HG03066 (cell line): ENCODE measurements at regions not wholly inside any gene's neighbourhood (a gene's known extent, or its start where the extent isn't known, plus 50 kb on each side); places are given as distances from the start of the nearest gene placed in this dataset.

Source experiments
- ATAC-seq: cut with Tn5 transposase; IDR thresholded peaks from one replicate; pipeline ENCODE4 v1.9.1; 2021; ENCODE audit warnings: low read depth; ENCODE audit not compliant: unreplicated experiment

DNA sequence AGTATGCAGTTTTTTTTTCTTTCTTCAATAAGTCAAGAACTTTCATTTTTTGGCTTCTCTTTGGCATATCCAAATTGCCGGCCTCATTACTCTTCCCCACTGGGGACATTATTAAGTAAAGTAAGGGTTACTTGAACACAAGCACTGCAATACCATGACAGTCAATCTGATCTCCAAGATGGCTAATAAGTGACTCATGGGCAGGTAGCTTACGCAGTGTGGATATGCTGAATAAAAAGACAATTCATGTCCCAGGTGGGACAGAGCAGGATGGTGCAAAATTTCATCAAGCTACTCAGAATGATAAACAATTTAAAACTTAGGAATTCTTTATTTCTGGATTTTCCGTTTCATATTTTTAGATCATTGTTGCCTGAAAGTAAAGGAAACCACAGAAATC lies 671.8 kb downstream of the ACTL7B start:
- ATAC-seq, result no peak

DNA sequence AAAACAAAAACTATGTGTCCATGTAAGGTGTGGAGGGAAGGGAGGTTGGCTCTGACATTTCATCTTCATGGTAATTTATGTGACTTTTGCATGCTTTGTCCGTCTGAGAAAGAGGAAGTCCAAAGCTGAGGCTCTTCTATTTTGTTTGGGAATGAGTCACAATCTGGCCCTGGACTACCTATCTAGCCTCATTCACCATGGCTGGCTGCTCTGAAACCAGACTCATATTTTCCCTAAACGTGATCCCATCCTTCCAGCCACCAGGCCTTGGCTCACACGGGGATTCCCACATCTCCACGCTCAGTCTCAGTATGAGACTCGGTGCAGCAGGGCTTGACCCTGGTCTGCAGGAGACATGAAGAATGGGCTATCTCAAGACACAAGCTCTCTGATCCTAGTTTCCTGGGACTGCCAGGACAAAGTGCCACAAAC lies 672.8 kb downstream of the ACTL7B start:
- ATAC-seq, result peak; percentile 67

DNA sequence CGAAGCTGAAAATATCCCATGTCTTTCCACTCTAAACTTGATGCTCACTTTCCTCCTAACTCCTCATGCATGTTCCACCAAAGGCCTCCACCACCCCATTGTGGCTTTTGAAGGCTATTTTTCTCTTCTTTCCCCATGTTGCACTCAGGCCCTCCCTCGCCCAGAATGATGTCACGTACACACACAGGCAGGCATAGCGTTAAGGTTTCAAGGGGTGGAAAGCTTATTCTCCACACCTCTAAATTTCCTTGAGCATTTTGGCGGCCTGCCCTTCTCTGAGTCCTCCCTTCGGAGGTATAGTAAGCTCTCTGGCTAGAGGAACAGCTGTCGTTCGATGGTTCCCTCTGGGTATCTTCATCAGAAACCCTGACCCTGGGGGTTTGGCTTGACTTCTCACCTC lies 673.5 kb downstream of the ACTL7B start:
- no peak for ATAC-seq

DNA sequence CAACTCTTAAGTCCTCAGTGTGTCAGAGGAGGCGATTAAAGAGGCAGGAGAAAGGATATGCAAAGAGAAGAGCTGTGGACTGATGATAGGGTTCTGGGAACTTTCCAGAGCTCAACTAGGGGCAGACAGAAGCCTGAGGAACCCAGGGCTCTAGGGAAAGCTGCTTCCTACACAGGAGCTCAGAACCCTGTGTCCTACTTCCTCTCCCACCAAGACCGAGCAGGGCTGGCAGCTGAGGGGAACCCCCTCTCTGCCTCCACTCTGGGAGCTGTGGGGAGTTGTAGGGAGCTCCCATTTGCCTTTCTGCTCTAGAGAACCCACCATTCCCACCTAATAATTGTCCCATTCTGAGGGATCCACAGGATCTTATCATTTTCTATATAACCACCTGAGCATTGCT lies 674.3 kb downstream of the ACTL7B start:
- no peak for ATAC-seq

DNA sequence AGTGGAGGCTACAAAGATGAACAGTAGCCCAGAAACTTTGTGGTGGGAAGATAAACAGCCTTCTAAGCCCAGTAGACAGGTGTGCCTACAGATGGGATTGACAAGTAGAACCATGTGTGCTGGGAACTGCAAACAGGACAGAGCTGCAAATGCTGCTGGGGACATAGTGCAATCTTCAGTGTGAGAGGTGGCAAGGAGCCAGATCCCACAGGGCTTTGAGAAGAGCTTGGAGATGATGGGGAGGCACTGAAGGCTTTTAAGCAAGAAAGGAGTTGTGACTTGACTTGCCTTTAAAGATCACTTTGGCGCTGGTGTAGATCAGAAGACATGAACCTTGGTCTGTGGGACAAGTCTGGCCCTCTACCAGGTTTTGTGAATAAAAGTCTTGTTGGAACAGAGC lies 675.2 kb downstream of the ACTL7B start:
- no peak for ATAC-seq

DNA sequence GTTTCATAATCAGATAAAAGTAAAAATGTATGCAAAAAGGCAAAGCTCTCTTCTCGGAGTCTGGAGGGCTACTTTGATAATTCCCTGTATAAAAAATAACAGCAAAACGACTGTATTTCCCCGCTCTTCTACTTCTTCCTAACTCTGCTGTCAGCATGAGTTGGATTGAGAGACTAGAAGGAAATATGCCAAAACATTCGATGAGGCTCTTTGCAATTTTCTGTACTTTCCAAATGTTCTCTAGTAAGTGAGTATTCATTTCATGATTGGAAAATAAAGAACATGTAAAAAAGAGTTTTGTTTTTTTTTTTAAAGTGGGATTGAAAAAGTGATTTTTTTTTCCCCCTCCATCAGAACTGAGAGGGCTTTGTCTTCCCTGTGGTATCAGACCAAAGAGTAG lies 677.5 kb downstream of the ACTL7B start:
- ATAC-seq, result no peak

DNA sequence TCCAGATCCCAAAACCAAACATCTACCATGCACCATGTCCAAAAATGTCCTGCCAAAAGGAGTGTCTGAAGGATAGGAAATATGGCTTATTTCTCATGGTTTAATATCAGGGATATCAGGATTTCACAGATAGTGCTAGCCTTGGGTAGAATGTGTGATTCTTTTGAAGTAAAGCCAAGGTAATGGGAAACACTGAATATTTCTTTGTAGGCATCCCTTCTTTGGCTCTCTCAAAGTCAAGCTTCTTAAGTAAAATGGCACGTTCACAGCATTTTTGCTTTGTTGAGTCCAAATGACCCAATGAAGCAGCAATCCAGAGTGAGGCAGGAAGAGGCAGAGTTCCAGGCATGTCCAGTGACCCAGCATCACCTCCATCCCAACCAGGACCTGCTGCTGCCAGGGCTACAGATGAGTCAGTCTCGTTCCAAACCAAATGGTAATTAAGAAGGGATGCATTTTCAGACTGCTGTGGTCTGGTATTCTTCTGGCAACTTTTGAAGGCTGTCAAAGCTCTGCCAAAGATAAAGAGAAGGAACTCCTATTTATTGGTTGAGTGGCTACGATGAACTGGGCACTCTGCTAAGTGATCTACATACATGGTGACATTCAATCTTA lies 678.8 kb upstream of the KLF4 start:
- no peak for ATAC-seq

DNA sequence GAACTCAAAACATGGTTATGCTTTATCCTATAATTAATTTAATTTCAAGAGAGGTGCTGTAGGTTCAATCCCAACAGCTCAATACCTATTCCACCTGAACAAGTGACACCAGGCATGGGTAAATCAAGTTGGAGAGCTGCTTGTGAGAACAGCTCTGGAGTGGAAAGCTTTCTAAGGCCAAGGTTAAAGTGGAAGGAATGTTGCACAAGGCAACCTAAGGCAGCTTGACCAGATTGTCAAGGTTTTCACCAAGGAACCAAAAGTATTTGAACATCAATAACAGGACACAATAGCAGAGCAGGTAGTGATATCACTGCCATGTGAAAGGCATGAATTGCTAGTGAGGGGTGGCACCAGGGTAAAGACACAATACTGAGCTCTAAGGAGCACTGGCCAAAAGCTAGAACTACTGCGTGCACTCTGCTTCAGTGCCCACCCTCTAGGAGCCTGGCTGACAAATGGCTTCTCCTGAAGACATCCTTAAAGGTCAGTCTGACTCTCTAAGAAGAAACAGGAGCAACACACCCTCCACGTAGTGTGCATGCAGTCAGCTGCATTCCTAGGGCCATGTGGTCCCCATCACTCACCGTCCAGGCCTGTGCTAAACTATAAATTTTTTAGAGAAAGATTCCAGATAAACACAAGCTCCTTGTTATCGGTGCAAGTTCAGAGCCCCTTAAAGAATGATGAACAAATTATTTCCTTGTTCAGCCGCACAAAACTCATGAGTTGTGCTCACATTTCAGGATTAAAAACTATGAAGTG lies 677.7 kb upstream of the KLF4 start:
- ATAC-seq, result no peak

DNA sequence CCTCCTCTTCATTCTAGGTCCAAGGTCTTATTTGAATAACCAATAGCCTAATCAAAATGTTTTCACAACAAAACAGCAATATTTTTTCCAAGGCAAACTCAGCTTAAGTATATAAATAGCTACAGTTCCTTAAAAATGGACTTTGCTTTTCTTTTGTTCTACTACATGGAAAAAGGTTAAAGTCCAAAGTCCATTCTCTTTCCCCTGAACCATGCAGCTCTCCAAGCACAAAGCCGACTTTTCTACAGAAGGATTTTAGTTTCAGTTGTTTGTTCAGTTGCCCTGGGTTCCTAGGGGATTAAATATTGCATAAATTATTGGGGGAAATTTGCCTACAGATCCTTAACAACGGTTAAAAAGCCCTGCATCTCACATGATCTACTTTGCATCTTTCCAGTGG lies 677.0 kb upstream of the KLF4 start:
- ATAC-seq, result no peak

DNA sequence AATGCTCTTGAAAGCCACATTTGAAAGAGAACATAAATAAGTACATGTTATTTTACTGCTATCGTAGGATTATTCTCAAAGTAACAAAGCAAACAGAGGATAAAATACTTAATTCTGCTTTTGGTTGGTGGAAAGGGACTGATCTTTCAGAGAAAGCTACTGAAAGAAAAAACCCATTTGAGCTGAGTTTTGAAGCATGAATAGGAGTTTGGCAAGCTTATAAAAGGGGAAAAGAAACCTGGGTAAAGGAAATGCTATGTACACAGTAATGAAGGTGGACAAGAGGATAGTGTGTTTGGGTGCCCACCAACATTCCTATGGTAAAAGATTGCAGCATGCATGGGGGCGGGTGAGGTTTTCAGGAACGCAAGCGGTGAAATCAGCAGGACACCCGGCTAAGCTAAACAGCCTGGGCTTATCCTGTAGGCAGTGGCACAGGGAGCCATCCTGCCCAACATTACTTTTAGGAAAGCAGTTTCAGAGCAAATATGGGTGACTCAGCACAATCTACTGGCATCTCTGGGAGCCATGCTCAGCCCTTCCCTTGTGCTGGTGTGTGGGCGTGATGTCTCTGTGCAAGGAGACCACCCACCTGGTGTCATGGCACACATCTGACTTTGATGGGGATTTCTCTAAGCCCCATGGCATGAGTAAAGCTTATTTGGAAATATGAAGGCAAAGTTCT lies 673.9 kb upstream of the KLF4 start:
- no peak for ATAC-seq

DNA sequence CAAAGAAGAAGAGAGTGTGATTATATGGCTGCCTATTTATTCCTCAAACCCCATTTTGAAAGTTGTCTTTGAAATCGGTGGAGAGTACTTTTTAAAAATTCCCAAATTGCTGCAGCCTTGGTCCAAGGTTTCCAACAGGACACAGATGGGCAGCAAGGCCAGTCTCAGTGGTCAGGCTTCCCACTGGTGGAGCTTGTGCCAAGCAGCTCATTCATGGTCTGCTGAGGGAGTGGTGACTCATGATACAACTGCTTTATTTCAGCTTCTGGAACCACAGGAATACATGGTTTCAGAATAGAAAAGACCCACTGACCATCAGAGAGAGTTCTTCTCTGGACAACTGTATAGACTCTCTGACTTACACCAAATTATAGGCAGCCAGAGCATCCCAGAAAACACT lies 673.1 kb upstream of the KLF4 start:
- no peak for ATAC-seq

DNA sequence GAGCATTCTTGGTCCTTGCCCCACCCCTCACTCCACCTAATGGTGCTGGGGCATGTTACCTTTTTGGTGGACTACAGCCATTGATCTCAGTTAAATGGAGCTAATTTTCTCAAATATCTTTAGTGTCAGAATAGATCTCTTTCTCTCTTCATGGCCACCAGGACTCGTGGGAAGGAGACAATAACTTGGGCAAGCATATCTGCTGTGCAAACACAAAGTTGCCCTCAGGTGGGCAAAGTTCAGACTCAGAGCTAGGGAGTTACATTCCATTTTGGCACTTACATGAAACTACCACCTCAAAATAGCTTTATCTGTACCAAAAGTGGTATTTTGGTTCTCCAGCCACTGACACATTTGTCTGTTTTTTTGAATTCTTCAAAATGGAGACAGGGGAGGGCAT lies 671.9 kb upstream of the KLF4 start:
- no peak for ATAC-seq

DNA sequence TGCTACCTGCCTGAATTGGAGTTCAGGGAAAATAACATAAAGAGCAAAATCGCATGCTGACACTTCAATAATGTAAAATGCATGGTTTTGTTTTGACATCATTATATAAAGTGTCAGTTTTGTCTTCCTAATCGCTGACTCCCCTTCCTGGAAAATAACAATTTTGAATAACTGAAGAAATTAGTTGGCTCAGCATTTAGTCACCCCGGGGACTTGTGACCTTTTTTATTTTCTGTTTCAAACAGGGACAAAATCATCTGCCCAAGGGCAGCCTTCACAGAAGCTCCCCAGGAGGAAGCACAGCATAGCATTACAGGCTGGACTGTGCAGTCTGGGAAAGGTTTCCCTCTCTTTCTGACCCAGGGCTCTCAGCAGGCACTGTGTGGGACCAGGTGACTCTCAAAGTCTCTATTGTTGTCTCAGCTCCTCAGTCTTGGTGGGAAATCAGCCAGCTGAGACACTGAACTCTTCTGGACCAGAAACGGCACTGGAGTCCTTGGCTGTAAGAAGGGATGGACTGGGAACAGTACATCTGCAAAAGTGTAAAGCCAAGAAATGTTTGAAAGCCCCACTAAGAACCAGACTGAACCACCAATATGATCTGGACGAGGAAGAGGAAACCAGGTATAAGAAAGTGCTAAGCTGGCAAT lies 671.3 kb upstream of the KLF4 start:
- no peak for ATAC-seq

DNA sequence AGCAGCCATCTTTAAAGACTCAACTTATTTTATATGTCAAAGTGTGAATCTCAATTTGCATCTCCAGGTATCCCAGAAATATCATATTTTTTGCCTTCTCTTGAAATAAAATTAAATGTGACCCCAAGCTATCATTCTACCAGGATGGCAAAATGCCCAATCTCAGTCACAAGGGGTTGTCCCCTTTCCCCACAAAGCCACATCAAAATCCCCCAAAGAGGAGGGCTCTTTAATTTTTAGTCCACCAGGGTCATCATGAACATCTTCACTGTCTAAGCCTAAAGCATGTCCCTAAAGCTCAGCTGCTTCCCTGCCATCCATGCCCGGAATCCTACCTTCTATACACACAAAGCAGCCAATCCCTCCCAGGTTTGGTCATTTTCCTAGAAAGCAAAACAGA lies 670.5 kb upstream of the KLF4 start:
- ATAC-seq, result no peak

DNA sequence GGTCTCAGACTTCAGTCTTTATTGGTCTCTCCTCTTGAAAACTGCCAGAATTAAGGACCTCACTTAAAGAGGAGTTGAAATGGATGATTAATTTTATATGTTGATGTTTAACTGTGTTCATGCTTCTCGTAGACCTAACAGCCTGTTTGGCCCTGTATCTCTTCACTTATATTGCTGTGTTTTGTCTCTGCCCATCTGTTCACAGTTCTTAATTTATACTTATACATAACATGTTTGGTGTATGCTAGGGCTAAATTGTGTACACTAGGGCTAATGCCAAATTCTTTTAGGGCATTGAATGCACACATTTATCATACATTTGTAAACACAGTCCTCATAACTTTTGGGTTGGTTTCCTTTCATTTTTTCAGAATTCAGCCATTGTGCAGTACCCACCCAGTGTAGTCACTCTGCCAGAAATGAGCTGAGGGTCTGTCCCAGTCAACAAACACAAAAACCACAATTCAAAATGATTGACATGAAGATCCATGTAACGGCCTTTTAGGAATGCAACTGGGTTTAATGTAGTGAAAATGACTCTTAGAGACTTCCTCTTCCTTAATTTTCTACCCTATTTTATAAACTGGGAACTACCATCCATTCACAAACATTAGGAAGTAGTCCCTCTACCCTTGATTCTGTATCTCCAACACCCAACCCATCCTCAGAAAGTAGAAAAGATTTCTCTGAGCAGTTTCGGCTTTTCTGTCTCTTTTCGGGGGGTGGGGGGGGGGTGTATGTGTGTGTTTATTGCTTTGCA lies 668.8 kb upstream of the KLF4 start:
- no peak for ATAC-seq

DNA sequence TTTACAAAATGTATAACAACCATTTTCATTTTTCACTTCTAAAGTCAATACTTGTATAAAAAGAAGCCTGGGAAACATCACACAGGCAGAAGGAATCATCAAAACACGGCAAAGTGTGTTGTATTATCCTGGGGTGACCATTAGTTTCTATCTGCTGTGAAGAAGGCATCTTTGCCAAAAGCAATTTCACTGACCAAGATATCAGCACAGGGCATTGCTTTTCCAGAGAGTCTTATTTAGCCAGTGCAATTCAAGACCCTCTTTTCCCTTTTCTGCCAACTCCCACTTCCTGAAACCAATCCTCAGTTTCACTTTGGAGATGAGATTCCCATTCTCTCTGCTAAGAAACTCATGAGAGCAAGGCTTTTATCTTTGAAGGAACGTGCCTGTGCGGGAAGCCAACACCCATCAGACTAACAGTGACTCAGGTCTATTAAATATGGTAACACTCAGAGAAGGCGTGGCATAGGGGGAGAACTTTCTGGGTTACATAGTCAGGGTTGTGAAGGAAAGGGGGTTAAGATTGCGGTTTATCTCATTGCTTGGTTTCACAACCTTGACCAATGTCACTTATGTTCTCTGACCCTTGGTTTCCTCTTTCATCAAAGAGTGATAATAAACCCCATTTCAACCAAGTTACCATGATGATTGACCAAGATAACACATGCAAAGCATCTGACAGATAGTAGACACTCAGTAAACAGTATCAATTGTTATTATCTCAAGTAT lies 666.9 kb upstream of the KLF4 start:
- ATAC-seq, result no peak

DNA sequence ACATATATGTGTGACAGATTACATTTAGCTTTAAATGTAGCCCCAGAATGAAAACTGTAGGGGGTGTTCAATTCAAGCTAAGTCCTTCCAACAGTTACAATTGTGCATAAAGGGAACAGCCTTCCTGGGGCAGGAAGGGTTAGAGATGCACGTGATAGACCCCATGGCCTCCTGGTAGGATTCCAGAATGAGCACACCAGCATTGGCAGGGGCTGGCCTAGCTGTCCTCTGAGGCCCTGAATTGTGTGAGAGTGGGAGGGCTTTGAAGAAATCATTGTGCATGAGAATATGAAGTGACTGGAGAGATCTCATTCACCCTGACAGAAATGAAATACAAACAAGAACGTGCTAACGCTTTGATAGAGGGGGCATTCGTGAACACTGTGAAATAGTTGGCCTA lies 663.8 kb upstream of the KLF4 start:
- no peak for ATAC-seq

DNA sequence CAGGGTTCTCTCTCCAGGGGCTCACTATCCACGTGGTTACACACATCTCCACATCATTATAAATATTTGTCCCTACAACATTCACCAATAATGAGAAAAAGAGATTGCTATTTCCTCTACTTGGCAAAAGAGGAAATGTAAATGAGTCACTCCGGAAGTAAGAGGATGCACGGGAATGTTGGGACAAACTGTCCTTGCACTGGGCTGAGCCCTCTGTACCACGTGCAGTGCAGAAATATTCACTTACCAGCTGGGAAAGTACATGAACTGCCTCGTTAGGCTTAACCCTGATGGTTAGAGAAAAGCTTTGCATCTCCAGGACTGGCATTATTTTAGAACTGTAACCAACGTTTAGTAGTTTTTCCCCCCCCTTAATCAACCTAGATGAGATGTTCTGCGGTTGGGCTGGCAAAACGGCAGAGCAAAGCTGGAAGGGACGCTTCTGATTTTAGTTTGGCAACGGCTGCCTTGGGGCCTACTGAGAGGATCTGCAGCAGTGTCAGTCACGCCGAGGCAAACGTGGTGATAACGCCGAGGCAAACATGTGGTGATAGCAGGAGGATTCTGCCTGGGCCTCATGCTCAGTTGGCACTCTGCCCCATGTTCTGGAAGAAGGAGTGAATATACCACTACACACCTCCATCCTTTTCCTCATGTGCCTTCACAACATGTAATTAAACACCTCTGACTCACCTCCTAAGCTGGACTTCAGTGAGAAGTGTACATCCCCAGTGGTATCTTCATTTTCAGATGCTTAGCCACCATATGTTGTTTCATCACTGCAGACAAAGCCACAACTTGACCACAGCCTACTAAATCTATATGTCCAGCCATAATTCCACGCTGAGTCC lies 661.4 kb upstream of the KLF4 start:
- ATAC-seq, result no peak

DNA sequence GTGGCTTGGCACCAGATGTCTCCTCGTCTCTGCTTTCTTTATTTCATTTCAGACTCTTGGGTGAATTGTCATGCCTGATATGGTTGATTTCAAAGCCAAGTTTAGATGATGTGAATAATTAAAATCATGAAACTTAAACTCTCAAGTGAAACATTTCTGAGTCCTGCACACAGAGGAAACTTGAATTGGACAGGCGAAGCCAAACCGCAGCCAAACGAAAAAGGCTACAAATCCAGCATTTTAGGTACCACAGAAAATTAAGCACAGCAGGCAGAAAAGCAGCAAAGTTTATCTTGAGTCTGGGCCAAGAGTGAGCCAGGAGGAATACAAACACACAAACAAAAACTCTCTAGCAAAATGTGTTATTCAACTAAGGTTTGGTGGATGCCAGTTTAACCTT lies 659.8 kb upstream of the KLF4 start:
- no peak for ATAC-seq
